ENCODE measurements at regions not wholly inside any gene's neighbourhood (a gene's known extent, or its start where the extent isn't known, plus 50 kb on each side); places are given as distances from the start of the nearest gene placed in this dataset.

DNA sequence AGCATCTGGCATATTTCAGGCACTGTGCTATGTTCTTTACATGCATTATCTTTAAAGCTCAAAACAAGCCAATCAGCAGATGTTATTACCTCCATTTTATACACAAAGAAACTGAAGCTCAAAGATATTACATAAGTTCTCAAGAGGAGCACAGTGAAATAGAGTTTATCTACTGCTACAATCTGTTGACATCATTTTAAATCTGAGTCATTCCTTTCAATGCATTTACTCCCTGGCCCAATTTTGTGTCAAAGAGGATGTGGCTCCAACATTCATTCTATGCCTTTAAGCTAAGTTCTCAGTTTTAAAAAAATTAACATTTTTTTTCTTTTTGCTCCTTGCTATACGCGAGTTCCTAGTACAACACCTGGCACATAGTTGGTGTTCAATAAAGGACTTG lies 486.3 kb upstream of the ZNF462 start:
- H3K9ac ChIP-seq: no peak overlapping the region
- H3K36me3 ChIP-seq (ENCODE audit: insufficient read depth): no peaks in the 10 kb centered on the region
- TF ChIP-seq, protein P1, sequence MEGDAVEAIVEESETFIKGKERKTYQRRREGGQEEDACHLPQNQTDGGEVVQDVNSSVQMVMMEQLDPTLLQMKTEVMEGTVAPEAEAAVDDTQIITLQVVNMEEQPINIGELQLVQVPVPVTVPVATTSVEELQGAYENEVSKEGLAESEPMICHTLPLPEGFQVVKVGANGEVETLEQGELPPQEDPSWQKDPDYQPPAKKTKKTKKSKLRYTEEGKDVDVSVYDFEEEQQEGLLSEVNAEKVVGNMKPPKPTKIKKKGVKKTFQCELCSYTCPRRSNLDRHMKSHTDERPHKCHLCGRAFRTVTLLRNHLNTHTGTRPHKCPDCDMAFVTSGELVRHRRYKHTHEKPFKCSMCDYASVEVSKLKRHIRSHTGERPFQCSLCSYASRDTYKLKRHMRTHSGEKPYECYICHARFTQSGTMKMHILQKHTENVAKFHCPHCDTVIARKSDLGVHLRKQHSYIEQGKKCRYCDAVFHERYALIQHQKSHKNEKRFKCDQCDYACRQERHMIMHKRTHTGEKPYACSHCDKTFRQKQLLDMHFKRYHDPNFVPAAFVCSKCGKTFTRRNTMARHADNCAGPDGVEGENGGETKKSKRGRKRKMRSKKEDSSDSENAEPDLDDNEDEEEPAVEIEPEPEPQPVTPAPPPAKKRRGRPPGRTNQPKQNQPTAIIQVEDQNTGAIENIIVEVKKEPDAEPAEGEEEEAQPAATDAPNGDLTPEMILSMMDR (conservative IDR thresholded peaks at IDR 0.05; ENCODE audit: low read depth, low read length): no peak
- H4K20me1 ChIP-seq (ENCODE audit: insufficient read depth): no peaks in the 10 kb centered on the region
- no peak overlapping the region for H2AFZ ChIP-seq (ENCODE audit: low read depth)
- H3K27ac ChIP-seq: no peak overlapping the region
- no peak overlapping the region for H3K4me3 ChIP-seq (IDR thresholded peaks at IDR 0.05; ENCODE audit: insufficient read depth, low read depth, low read length)
- H3K79me2 ChIP-seq (ENCODE audit: insufficient read depth, low read depth): no peaks in the 10 kb centered on the region
- H3K4me1 ChIP-seq (ENCODE audit: low read depth, poor library complexity, severe bottlenecking): no peaks in the 10 kb centered on the region
- H3K27me3 ChIP-seq (ENCODE audit: insufficient read depth, low read depth): no peaks in the 10 kb centered on the region
- H3K4me2 ChIP-seq: no peak overlapping the region

- Histone ChIP-seq H3K79me2 (ENCODE audit: insufficient read depth, low read depth) (no peaks in the 10 kb centered on the region), H3K27ac (no peak overlapping the region), H3K27me3 (ENCODE audit: insufficient read depth, low read depth) (no peaks in the 10 kb centered on the region), H3K4me3 (IDR thresholded peaks at IDR 0.05; ENCODE audit: insufficient read depth, low read depth, low read length) (no peak overlapping the region), H3K9ac (no peak overlapping the region), H2AFZ (ENCODE audit: low read depth) (no peak overlapping the region), H3K4me2 (no peak overlapping the region), H4K20me1 (ENCODE audit: insufficient read depth) (no peaks in the 10 kb centered on the region), H3K4me1 (ENCODE audit: low read depth, poor library complexity, severe bottlenecking) (no peaks in the 10 kb centered on the region), H3K36me3 (ENCODE audit: insufficient read depth) (no peaks in the 10 kb centered on the region)
- TF ChIP-seq, protein P1 (conservative IDR thresholded peaks at IDR 0.05; ENCODE audit: low read depth, low read length): no peak
Measured at GRCh38 chr9:106383072-106383471, 479.9 kb upstream of the ZNF462 start.

DNA sequence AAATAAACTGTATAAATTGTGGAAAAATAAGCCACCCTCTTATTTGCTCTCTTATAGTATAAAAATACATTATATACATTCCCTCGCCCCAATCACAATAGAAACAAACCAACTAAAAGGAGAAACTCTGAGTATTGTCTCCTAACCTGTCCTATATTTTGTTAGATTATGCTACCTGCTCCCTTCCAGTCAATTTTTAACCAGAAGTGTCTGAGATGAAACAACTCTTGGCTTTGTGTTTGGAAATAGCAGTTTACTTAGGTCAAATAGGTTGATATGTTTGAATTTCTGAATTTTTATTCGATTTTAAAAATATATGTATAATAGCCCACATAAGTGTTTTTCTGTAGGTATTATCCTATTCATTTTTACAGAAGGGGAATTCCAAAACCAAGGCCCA lies 475.0 kb upstream of the ZNF462 start:
- Histone ChIP-seq H2AFZ (ENCODE audit: low read depth) (no peak overlapping the region), H3K79me2 (ENCODE audit: insufficient read depth, low read depth) (no peaks in the 10 kb centered on the region), H3K4me3 (IDR thresholded peaks at IDR 0.05; ENCODE audit: insufficient read depth, low read depth, low read length) (no peak overlapping the region), H3K4me1 (ENCODE audit: low read depth, poor library complexity, severe bottlenecking) (no peaks in the 10 kb centered on the region), H3K9ac (no peak overlapping the region), H3K27me3 (ENCODE audit: insufficient read depth, low read depth) (no peaks in the 10 kb centered on the region), H3K4me2 (no peak overlapping the region), H3K27ac (no peak overlapping the region), H4K20me1 (ENCODE audit: insufficient read depth) (no peaks in the 10 kb centered on the region), H3K36me3 (ENCODE audit: insufficient read depth) (no peaks in the 10 kb centered on the region)
- TF ChIP-seq, protein P1 (conservative IDR thresholded peaks at IDR 0.05; ENCODE audit: low read depth, low read length): no peak

GRCh38 chr9:106393226-106393625 lies 469.7 kb upstream of the ZNF462 start:
- Histone ChIP-seq H3K9ac (no peak overlapping the region), H4K20me1 (ENCODE audit: insufficient read depth) (no peaks in the 10 kb centered on the region), H3K36me3 (ENCODE audit: insufficient read depth) (no peaks in the 10 kb centered on the region), H2AFZ (ENCODE audit: low read depth) (no peak overlapping the region), H3K4me3 (IDR thresholded peaks at IDR 0.05; ENCODE audit: insufficient read depth, low read depth, low read length) (no peak overlapping the region), H3K27ac (no peak overlapping the region), H3K4me1 (ENCODE audit: low read depth, poor library complexity, severe bottlenecking) (no peaks in the 10 kb centered on the region), H3K4me2 (no peak overlapping the region), H3K79me2 (ENCODE audit: insufficient read depth, low read depth) (no peaks in the 10 kb centered on the region), H3K27me3 (ENCODE audit: insufficient read depth, low read depth) (no peaks in the 10 kb centered on the region)
- TF ChIP-seq, protein P1 (conservative IDR thresholded peaks at IDR 0.05; ENCODE audit: low read depth, low read length): no peak

Measured in KMS-11 (cell line).